Thyroid gland (tissue), 4 donors: ENCODE measurements at regions not wholly inside any gene's neighbourhood (a gene's known extent, or its start where the extent isn't known, plus 50 kb on each side); places are given as distances from the start of the nearest gene placed in this dataset.
A peak's percentile ranks its signal among the peaks of the same experiment; 100 is the strongest.

ENCODE experiments used
- DNase-seq, 2 donors: peaks; one replicate each; pipeline ENCODE4 v3.0.0-alpha.2; 2019
- H3K27ac ChIP-seq, 3 donors: fragments of 200-600 bp; sonication (generic); 1 replicate in 2 of 3; 2 replicates in 1 of 3; pipeline ENCODE4 v1.5.1; 2016 to 2019; ENCODE audit warnings: mild to moderate bottlenecking in 1 of 3, moderate library complexity in 1 of 3
- H3K27me3 ChIP-seq: fragments of 200-600 bp; sonication (generic); one replicate; pipeline ENCODE4 v1.5.1; 2019
- H3K36me3 ChIP-seq, 2 donors: fragments of 200-600 bp; sonication (generic); one replicate each; pipeline ENCODE4 v1.5.1; 2016 to 2019
- H3K4me1 ChIP-seq, 2 donors: fragments of 200-600 bp; sonication (generic); one replicate each; pipeline ENCODE4 v1.5.1; 2017 to 2019
- H3K4me3 ChIP-seq, 3 donors: fragments of 200-600 bp; sonication (generic); replicated peaks in 1 of 3; 1 replicate in 2 of 3; 2 replicates in 1 of 3; pipeline ENCODE4 v1.5.1; 2016; ENCODE audit warnings: mild to moderate bottlenecking in 1 of 3
- H3K9me3 ChIP-seq: fragments of 200-600 bp; sonication (generic); one replicate; pipeline ENCODE4 v1.5.1; 2017
- CTCF ChIP-seq, 6 experiments: fragments of 200-600 bp in 3 of 6; fragments of 450-650 bp in 3 of 6; sonication (generic) in 3 of 6; IDR thresholded peaks; one replicate each; pipeline ENCODE4 v1.5.1; 2016 to 2019; ENCODE audit warnings: antibody characterized with exemption in 6 of 6, mild to moderate bottlenecking in 2 of 6, inconsistent platforms in 1 of 6, moderate library complexity in 1 of 6
- POLR2A ChIP-seq, 2 donors: fragments of 450-650 bp; IDR thresholded peaks; one replicate each; pipeline ENCODE4 v1.6.1; 2017; ENCODE audit warnings: antibody characterized with exemption in 2 of 2, mild to moderate bottlenecking in 2 of 2, moderate library complexity in 1 of 2
- WGBS, 2 donors: methylation state at CpG; one replicate each; pipeline ENCODE4 v1.1.5; 2017; 5-methylcytosine and 5-hydroxymethylcytosine counted together
- intact Hi-C: fragments of 100-400 bp; cut with DNase I; formaldehyde crosslinking; loops from one replicate; pipeline ENCODE4 v1.15.1; 2023

- H3K9me3 ChIP-seq: no peaks in the 10 kb centered on the region
- H3K4me1 ChIP-seq: peaks cover 0 to 4% of the 10 kb centered on the region in 2 donors
- no peak overlapping the region for H3K4me3 ChIP-seq
- no peaks in the 10 kb centered on the region for H3K36me3 ChIP-seq
- no peak overlapping the region for H3K27ac ChIP-seq
- TF ChIP-seq POLR2A (IDR thresholded peaks at IDR 0.05): no peak
- TF ChIP-seq CTCF (IDR thresholded peaks at IDR 0.05): no peak
- intact Hi-C loops: loop anchor here (5.0 kb wide), 1 partner anchor 335 kb away; no protein-coding TSS in a partner anchor
- no peaks in the 10 kb centered on the region for H3K27me3 ChIP-seq
- DNase-seq: no peak
- 92 to 93% methylated on average over 20 to 26 of the region's 27 CpGs for WGBS, 2 donors
These were observed 170.5 kb upstream of the EEPD1 start for GRCh38 chr7:35982600-35982999.

GRCh38 chr7:35983626-35984025 lies 169.4 kb upstream of the EEPD1 start:
- no peaks in the 10 kb centered on the region for H3K9me3 ChIP-seq
- H3K4me3 ChIP-seq: no peak overlapping the region
- no peak for TF ChIP-seq POLR2A (IDR thresholded peaks at IDR 0.05)
- TF ChIP-seq CTCF (IDR thresholded peaks at IDR 0.05): no peak
- no peaks in the 10 kb centered on the region for H3K27me3 ChIP-seq
- H3K4me1 ChIP-seq: peaks cover 0 to 4% of the 10 kb centered on the region in 2 donors
- no peaks in the 10 kb centered on the region for H3K36me3 ChIP-seq
- no peak overlapping the region for H3K27ac ChIP-seq
- 94 to 96% methylated on average over 5 of the region's 5 CpGs for WGBS, 2 donors
- no peak for DNase-seq
- intact Hi-C loops: loop anchor here (2.0 to 5.0 kb wide), 2 partner anchors 307 to 334 kb away; no protein-coding TSS in a partner anchor

- H3K9me3 ChIP-seq: no peaks in the 10 kb centered on the region
- peak; percentile 81 to 86 for DNase-seq
- WGBS, 2 donors: 19 to 23% methylated on average over 7 of the region's 7 CpGs
- no peak overlapping the region for H3K27ac ChIP-seq
- intact Hi-C loops: loop anchor here (2.0 kb wide), 1 partner anchor 306 kb away; no protein-coding TSS in a partner anchor
- H3K27me3 ChIP-seq: no peaks in the 10 kb centered on the region
- no peak for TF ChIP-seq POLR2A (IDR thresholded peaks at IDR 0.05)
- TF ChIP-seq CTCF (IDR thresholded peaks at IDR 0.05): peak; percentile 81 to 97 (median 91)
- peaks cover 0 to 4% of the 10 kb centered on the region in 2 donors for H3K4me1 ChIP-seq
- no peaks in the 10 kb centered on the region for H3K36me3 ChIP-seq
- no peak overlapping the region for H3K4me3 ChIP-seq
These were observed 167.8 kb upstream of the EEPD1 start for GRCh38 chr7:35985126-35985754.

- Histone ChIP-seq H3K36me3 (no peaks in the 10 kb centered on the region), H3K4me1 (peaks cover 0 to 4% of the 10 kb centered on the region in 2 donors), H3K27me3 (no peaks in the 10 kb centered on the region), H3K9me3 (no peaks in the 10 kb centered on the region), H3K27ac (no peak overlapping the region), H3K4me3 (no peak overlapping the region)
- intact Hi-C loops: no loop called here
- 90% methylated on average over 6 of the region's 6 CpGs for WGBS, 2 donors
- DNase-seq: no peak
- TF ChIP-seq CTCF (IDR thresholded peaks at IDR 0.05): no peak
- TF ChIP-seq POLR2A (IDR thresholded peaks at IDR 0.05): no peak
These were observed 166.0 kb upstream of the EEPD1 start for GRCh38 chr7:35987016-35987415.

GRCh38 chr7:35988105-35988504 lies 164.9 kb upstream of the EEPD1 start:
- DNase-seq: no peak
- no peak overlapping the region for H3K27ac ChIP-seq
- TF ChIP-seq CTCF (IDR thresholded peaks at IDR 0.05) (no peak), POLR2A (IDR thresholded peaks at IDR 0.05) (no peak)
- H3K4me3 ChIP-seq: no peak overlapping the region
- intact Hi-C loops: no loop called here
- H3K4me1 ChIP-seq: peaks cover 0 to 4% of the 10 kb centered on the region in 2 donors
- WGBS, 2 donors: 85 to 93% methylated on average over 5 of the region's 5 CpGs
- H3K27me3 ChIP-seq: no peaks in the 10 kb centered on the region
- H3K9me3 ChIP-seq: no peaks in the 10 kb centered on the region
- no peaks in the 10 kb centered on the region for H3K36me3 ChIP-seq
